GM06990 (cell line): ENCODE measurements at regions not wholly inside any gene's neighbourhood (a gene's known extent, or its start where the extent isn't known, plus 50 kb on each side); places are given as distances from the start of the nearest gene placed in this dataset.
A peak's percentile ranks its signal among the peaks of the same experiment; 100 is the strongest.

Source experiments
- DNase-seq: peaks from one replicate; pipeline ENCODE4 v3.0.0-alpha.2; 2011; ENCODE audit not compliant: insufficient read length; ENCODE audit errors: extremely low read depth
- H3K27me3 ChIP-seq: replicated peaks from 2 replicates; pipeline ENCODE4 v1.6.0; 2011; ENCODE audit warnings: low read length; ENCODE audit not compliant: control insufficient read depth, insufficient read depth
- H3K36me3 ChIP-seq: 2 replicates; pipeline ENCODE4 v1.5.1; 2011; ENCODE audit warnings: low read length; ENCODE audit not compliant: control insufficient read depth, insufficient read depth
- H3K4me3 ChIP-seq: replicated peaks from 2 replicates; pipeline ENCODE4 v1.5.1; 2011; ENCODE audit warnings: low read depth, mild to moderate bottlenecking, control low read depth, low read length
- CTCF ChIP-seq: IDR thresholded peaks from 2 replicates; pipeline ENCODE4 v1.5.1; 2011; ENCODE audit warnings: low read length, control low read depth, mild to moderate bottlenecking, inconsistent platforms; ENCODE audit not compliant: insufficient read depth, poor library complexity, severe bottlenecking

- no peaks in the 10 kb centered on the region for H3K27me3 ChIP-seq
- H3K36me3 ChIP-seq: no peaks in the 10 kb centered on the region
- no peak for TF ChIP-seq CTCF
- peak; percentile 71 for DNase-seq
- peak overlapping the region; percentile 92 for H3K4me3 ChIP-seq
Measured at GRCh38 chr9:36486933-36487481, 85.7 kb upstream of the MELK start.

GRCh38 chr9:36486329-36486932 lies 86.3 kb upstream of the MELK start:
- no peaks in the 10 kb centered on the region for H3K27me3 ChIP-seq
- H3K36me3 ChIP-seq: no peaks in the 10 kb centered on the region
- H3K4me3 ChIP-seq: peak overlapping the region; percentile 92
- DNase-seq: no peak
- TF ChIP-seq CTCF: no peak

GRCh38 chr9:36485647-36486328 lies 85.7 kb upstream of the RNF38 start:
- TF ChIP-seq CTCF: no peak
- Histone ChIP-seq H3K4me3 (peak overlapping the region; percentile 92), H3K36me3 (no peaks in the 10 kb centered on the region), H3K27me3 (no peaks in the 10 kb centered on the region)
- no peak for DNase-seq

GRCh38 chr9:36484124-36484523 lies 84.1 kb upstream of the RNF38 start:
- H3K36me3 ChIP-seq: no peaks in the 10 kb centered on the region
- TF ChIP-seq CTCF: no peak
- H3K4me3 ChIP-seq: no peak overlapping the region
- no peaks in the 10 kb centered on the region for H3K27me3 ChIP-seq
- no peak for DNase-seq

GRCh38 chr9:36479101-36479500 lies 79.0 kb upstream of the RNF38 start:
- TF ChIP-seq CTCF: no peak
- no peaks in the 10 kb centered on the region for H3K27me3 ChIP-seq
- H3K4me3 ChIP-seq: no peak overlapping the region
- DNase-seq: no peak
- H3K36me3 ChIP-seq: no peaks in the 10 kb centered on the region

GRCh38 chr9:36471359-36471758 lies 71.3 kb upstream of the RNF38 start:
- TF ChIP-seq CTCF: no peak
- no peak overlapping the region for H3K4me3 ChIP-seq
- H3K36me3 ChIP-seq: no peaks in the 10 kb centered on the region
- H3K27me3 ChIP-seq: no peaks in the 10 kb centered on the region
- DNase-seq: no peak
